HepG2 (cell line): ENCODE measurements at regions not wholly inside any gene's neighbourhood (a gene's known extent, or its start where the extent isn't known, plus 50 kb on each side); places are given as distances from the start of the nearest gene placed in this dataset.

Experiments used
- ATAC-seq: fragments of 200-7000 bp; cut with Tn5 transposase; 3 replicates; pipeline ENCODE4 v1.9.1; 2020; ENCODE audit warnings: mild to moderate bottlenecking, moderate library complexity
- BruUV-seq: library from RNA; stranded (reverse); fragments of 400-500 nt; replicated peaks from 2 replicates; lab custom pipeline; 2021; lab: Mats Ljungman, UMichigan
- CTCF ChIA-PET: fragments of 300-600 bp; formaldehyde crosslinking; extraction: SDS; loops from one replicate; lab custom pipeline; 2021; ENCODE audit warnings: low total read pairs, inconsistent platforms, low intra/inter-chr PET ratio; lab: Yijun Ruan, JAX
- POLR2A ChIA-PET: fragments of 350-600 bp; sonication (Branson Sonifier 250); formaldehyde crosslinking; loops from one replicate; lab custom pipeline; 2020; ENCODE audit warnings: antibody characterized with exemption, inconsistent platforms; lab: Yijun Ruan, JAX
- DNase-seq: peaks from one replicate; pipeline ENCODE4 v3.0.0-alpha.2; 2015; ENCODE audit warnings: low spot score
- FAIRE-seq: peaks from 3 replicates; lab custom pipeline; 2011; peaks lifted over from hg19 to GRCh38; lab: Jason Lieb, UNC
- H2AFZ ChIP-seq: one replicate; pipeline ENCODE4 v1.6.1; 2011; ENCODE audit warnings: low read length, inconsistent platforms
- H3K27ac ChIP-seq: fragments of 300-600 bp; 3 replicates; pipeline ENCODE4 v1.8.0; 2011; ENCODE audit warnings: mixed run types, mild to moderate bottlenecking, mixed read lengths, low read length, inconsistent platforms; ENCODE audit not compliant: insufficient read depth; ENCODE audit errors: extremely low read length
- H3K27me3 ChIP-seq, 2 experiments: fragments of 200-600 bp in 1 of 2; 2 replicates in 1 of 2; 3 replicates in 1 of 2; pipeline versions ENCODE4 v1.6.0 to v1.8.0; 2011; ENCODE audit warnings: low read length in 2 of 2, mild to moderate bottlenecking in 2 of 2, moderate library complexity in 2 of 2, inconsistent platforms in 1 of 2; ENCODE audit not compliant: insufficient read depth in 2 of 2, control insufficient read depth in 1 of 2
- H3K36me3 ChIP-seq, 2 experiments: fragments of 200-600 bp in 1 of 2; replicated peaks in 1 of 2; 2 replicates in 1 of 2; 3 replicates in 1 of 2; pipeline versions ENCODE4 v1.5.1 to v1.8.0; 2011; ENCODE audit warnings: low read length in 2 of 2, inconsistent platforms in 1 of 2; ENCODE audit not compliant: insufficient read depth in 2 of 2, control insufficient read depth in 1 of 2
- H3K4me1 ChIP-seq: 2 replicates; pipeline ENCODE4 v1.5.1; 2012; ENCODE audit warnings: low read length, inconsistent platforms; ENCODE audit not compliant: insufficient read depth
- H3K4me2 ChIP-seq: 2 replicates; pipeline ENCODE4 v1.6.0; 2011; ENCODE audit warnings: low read depth, low read length, inconsistent platforms
- H3K4me3 ChIP-seq, 3 experiments: fragments of 200-600 bp in 1 of 3; sonication (generic), shearing (Covaris generic) in 1 of 3; replicated peaks in 1 of 3; 2 replicates each; pipeline ENCODE4 v1.5.1; 2011 to 2016; ENCODE audit warnings: low read length in 3 of 3, inconsistent platforms in 2 of 3, low read depth in 2 of 3, mild to moderate bottlenecking in 2 of 3, control low read depth in 1 of 3, mixed read lengths in 1 of 3; ENCODE audit not compliant: insufficient read depth in 1 of 3
- H3K79me2 ChIP-seq: one replicate; pipeline ENCODE4 v1.6.1; 2011; ENCODE audit warnings: low read length, inconsistent platforms; ENCODE audit not compliant: insufficient read depth
- H3K9ac ChIP-seq: 2 replicates; pipeline ENCODE4 v1.6.0; 2011; ENCODE audit warnings: mild to moderate bottlenecking, low read depth, low read length, inconsistent platforms; ENCODE audit not compliant: insufficient read depth
- H3K9me3 ChIP-seq: 2 replicates; pipeline ENCODE4 v1.5.1; 2012; ENCODE audit warnings: mild to moderate bottlenecking, low read length
- H4K20me1 ChIP-seq: 2 replicates; pipeline ENCODE4 v1.6.0; 2011; ENCODE audit warnings: inconsistent platforms, mild to moderate bottlenecking, low read length, moderate library complexity; ENCODE audit not compliant: insufficient read depth
- CENPT ChIP-seq: sonication (generic); formaldehyde crosslinking; IDR thresholded peaks from 2 replicates; pipeline ENCODE4 v1.8.0; 2022; ENCODE audit warnings: low read depth, mild to moderate bottlenecking, moderate library complexity, missing genetic modification reagents
- FUBP1 ChIP-seq: sonication (generic); formaldehyde crosslinking; IDR thresholded peaks from 2 replicates; pipeline ENCODE4 v1.5.1; 2020; ENCODE audit warnings: missing genetic modification reagents, mild to moderate bottlenecking, borderline replicate concordance
- LBX2 ChIP-seq: sonication (generic); formaldehyde crosslinking; IDR thresholded peaks from 2 replicates; pipeline ENCODE4 v1.5.0; 2020; ENCODE audit warnings: missing genetic modification reagents, mild to moderate bottlenecking, borderline replicate concordance
- MYNN ChIP-seq: sonication (generic); formaldehyde crosslinking; IDR thresholded peaks from 2 replicates; pipeline ENCODE4 v1.4.0; 2020; ENCODE audit warnings: mild to moderate bottlenecking, low read depth, missing genetic modification reagents
- NFE2L2 ChIP-seq: fragments of 150-350 bp; IDR thresholded peaks from 2 replicates; pipeline ENCODE4 v1.6.1; 2014; ENCODE audit warnings: low read length
- RFX3 ChIP-seq: IDR thresholded peaks from 2 replicates; pipeline ENCODE4 v1.6.1; 2016; ENCODE audit warnings: missing biosample characterization, missing genetic modification reagents
- SRSF9 ChIP-seq: fragments of 200-400 bp; formaldehyde crosslinking; IDR thresholded peaks from 2 replicates; pipeline ENCODE4 v1.6.1; 2018; ENCODE audit warnings: borderline replicate concordance, mild to moderate bottlenecking, low read depth, low read length; ENCODE audit not compliant: insufficient read depth, poor library complexity, severe bottlenecking
- THYN1 ChIP-seq: sonication (generic); formaldehyde crosslinking; IDR thresholded peaks from 2 replicates; pipeline ENCODE4 v1.8.1; 2023; ENCODE audit warnings: low read depth, mild to moderate bottlenecking, moderate library complexity, missing genetic modification reagents, borderline replicate concordance
- ZBTB39 ChIP-seq: sonication (generic); formaldehyde crosslinking; IDR thresholded peaks from 2 replicates; pipeline ENCODE4 v1.5.0; 2020; ENCODE audit warnings: missing genetic modification reagents
- ZNF274 ChIP-seq: sonication (generic); formaldehyde crosslinking; IDR thresholded peaks from 2 replicates; pipeline ENCODE4 v1.5.1; 2020; ENCODE audit warnings: mild to moderate bottlenecking, missing genetic modification reagents
- ZNF547 ChIP-seq: sonication (generic); formaldehyde crosslinking; IDR thresholded peaks from 2 replicates; pipeline ENCODE4 v1.5.1; 2020; ENCODE audit warnings: mild to moderate bottlenecking, missing genetic modification reagents
- ZNF614 ChIP-seq: IDR thresholded peaks from 2 replicates; pipeline ENCODE4 v1.6.1; 2018; ENCODE audit warnings: missing biosample characterization, missing genetic modification reagents, inconsistent platforms, borderline replicate concordance
- ZNF644 ChIP-seq: IDR thresholded peaks from 2 replicates; pipeline ENCODE4 v1.6.1; 2016; ENCODE audit warnings: low read depth
- ZNF737 ChIP-seq: sonication (generic); formaldehyde crosslinking; IDR thresholded peaks from 2 replicates; pipeline ENCODE4 v1.5.0; 2020; ENCODE audit warnings: missing genetic modification reagents, mild to moderate bottlenecking, borderline replicate concordance
- WGBS: methylation state at CpG from one replicate; pipeline ENCODE4 v1.1.6; 2017; ENCODE audit warnings: low lambda C conversion rate; 5-methylcytosine and 5-hydroxymethylcytosine counted together
- in situ Hi-C: cut with HindIII; loops from 2 replicates; pipeline ENCODE4 v1.10.0; 2017; ENCODE audit warnings: low pct_unique_long_range_greater_than_20kb; ENCODE audit not compliant: extremely low pct_ligation_motif_present
- intact Hi-C: fragments of 100-400 bp; cut with micrococcal nuclease; formaldehyde crosslinking; loops from one replicate; pipeline ENCODE4 v1.10.0; 2022; ENCODE audit not compliant: unreplicated experiment

DNA sequence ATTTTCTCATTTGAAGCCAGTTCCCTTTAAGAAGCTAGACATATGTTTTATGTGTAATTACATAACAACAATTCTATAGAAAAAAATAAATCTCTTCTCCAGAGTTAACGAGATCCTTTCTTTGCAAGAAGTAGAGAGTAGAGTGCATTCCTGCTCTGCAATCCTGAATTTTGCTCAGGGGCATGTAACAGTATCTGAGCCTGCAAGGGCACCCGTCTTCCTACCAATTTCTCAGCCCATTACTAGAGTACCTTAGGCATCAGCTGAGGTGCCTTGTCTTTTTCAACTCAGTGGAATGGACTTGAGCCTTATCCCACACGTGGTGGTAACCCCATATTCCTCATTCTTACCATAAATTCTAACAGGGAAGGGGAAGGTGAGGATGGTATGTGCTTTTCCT lies 205.9 kb downstream of the IKZF2 start:
- POLR2A ChIA-PET: no interaction called here
- H3K4me1 ChIP-seq: no peaks in the 10 kb centered on the region
- H3K9ac ChIP-seq: no peak overlapping the region
- no peak overlapping the region for H3K4me2 ChIP-seq
- no peak overlapping the region for H2AFZ ChIP-seq
- no peaks in the 10 kb centered on the region for H3K9me3 ChIP-seq
- ATAC-seq (no peak), FAIRE-seq (no peak), DNase-seq (no peak)
- CTCF ChIA-PET: no interaction called here
- intact Hi-C loops: no loop called here
- no peaks in the 10 kb centered on the region for H3K79me2 ChIP-seq
- BruUV-seq: no TSS peak
- H3K36me3 ChIP-seq: no peaks in the 10 kb centered on the region
- WGBS: 1% methylated on average over 3 of the region's 3 CpGs
- H3K27me3 ChIP-seq: no peaks in the 10 kb centered on the region
- H3K27ac ChIP-seq: no peak overlapping the region
- H4K20me1 ChIP-seq: no peaks in the 10 kb centered on the region
- H3K4me3 ChIP-seq: no peak overlapping the region
- TF ChIP-seq NFE2L2 (no peak), ZBTB39 (CRISPR knock-in tag) (no peak), ZNF644 (CRISPR knock-in tag) (no peak), ZNF614 (CRISPR knock-in tag) (no peak), SRSF9 (no peak), FUBP1 (CRISPR knock-in tag) (no peak), MYNN (no peak), ZNF274 (CRISPR knock-in tag) (no peak), ZNF737 (CRISPR knock-in tag) (no peak), THYN1 (CRISPR knock-in tag) (no peak), CENPT (CRISPR knock-in tag) (no peak), RFX3 (CRISPR knock-in tag) (no peak), LBX2 (CRISPR knock-in tag) (no peak), ZNF547 (no peak)
- in situ Hi-C loops: no loop called here
